Aorta (tissue), 5 donors: ENCODE measurements at regions not wholly inside any gene's neighbourhood (a gene's known extent, or its start where the extent isn't known, plus 50 kb on each side); places are given as distances from the start of the nearest gene placed in this dataset.

Experiments used
- ATAC-seq: fragments of 200-7000 bp; cut with Tn5 transposase; one replicate; pipeline ENCODE4 v1.9.1; 2022; ENCODE audit warnings: moderate library complexity; ENCODE audit not compliant: low FRiP score
- DNase-seq, 2 donors: peaks; one replicate each; pipeline ENCODE4 v3.0.0-alpha.2; 2020
- H3K27ac ChIP-seq, 2 donors: one replicate each; pipeline ENCODE4 v1.5.1; 2013; ENCODE audit warnings: low read length in 2 of 2, mild to moderate bottlenecking in 2 of 2, moderate library complexity in 2 of 2, control low read depth in 1 of 2, inconsistent platforms in 1 of 2, low read depth in 1 of 2
- H3K27me3 ChIP-seq, 2 donors: one replicate each; pipeline ENCODE4 v1.6.1; 2013; ENCODE audit warnings: control low read depth in 1 of 2, low read length in 1 of 2, mild to moderate bottlenecking in 1 of 2, moderate library complexity in 1 of 2; ENCODE audit not compliant: insufficient read depth in 2 of 2, control insufficient read depth in 1 of 2
- H3K36me3 ChIP-seq, 2 donors: one replicate each; pipeline ENCODE4 v1.6.1; 2013; ENCODE audit warnings: control low read depth in 1 of 2, low read length in 1 of 2, mild to moderate bottlenecking in 1 of 2; ENCODE audit not compliant: insufficient read depth in 2 of 2, control insufficient read depth in 1 of 2
- H3K4me1 ChIP-seq, 2 donors: one replicate each; pipeline ENCODE4 v1.6.1; 2013; ENCODE audit warnings: low read length in 2 of 2, control low read depth in 1 of 2, mild to moderate bottlenecking in 1 of 2, moderate library complexity in 1 of 2; ENCODE audit not compliant: insufficient read depth in 2 of 2, control insufficient read depth in 1 of 2
- H3K4me3 ChIP-seq, 2 donors: one replicate each; pipeline ENCODE4 v1.5.1; 2013; ENCODE audit warnings: low read length in 2 of 2, control low read depth in 1 of 2, mild to moderate bottlenecking in 1 of 2
- H3K9me3 ChIP-seq: one replicate; pipeline ENCODE4 v1.6.1; 2013; ENCODE audit warnings: mild to moderate bottlenecking, low read length; ENCODE audit not compliant: control insufficient read depth
- WGBS, 2 donors: extraction: QIAGEN DNeasy Blood & Tissue Kit; methylation state at CpG; one replicate each; pipeline ENCODE4 v1.1.7; 2013; 5-methylcytosine and 5-hydroxymethylcytosine counted together
- intact Hi-C, 2 donors: fragments of 100-400 bp; cut with DNase I; formaldehyde crosslinking; loops; one replicate each; pipeline versions ENCODE4 v1.14.2 to v1.15.0; 2022
- donor health status: healthy with polysubstance abuse.
- donor health status: Bipolar disorder and iron deficiency.
- donor health status: DM: no; HTN: no; CAD: no.
- donor health status: DM: no; HTN: no; CAD: no.
- donor health status: DM: yes; HTN: yes; CAD: no.

DNA sequence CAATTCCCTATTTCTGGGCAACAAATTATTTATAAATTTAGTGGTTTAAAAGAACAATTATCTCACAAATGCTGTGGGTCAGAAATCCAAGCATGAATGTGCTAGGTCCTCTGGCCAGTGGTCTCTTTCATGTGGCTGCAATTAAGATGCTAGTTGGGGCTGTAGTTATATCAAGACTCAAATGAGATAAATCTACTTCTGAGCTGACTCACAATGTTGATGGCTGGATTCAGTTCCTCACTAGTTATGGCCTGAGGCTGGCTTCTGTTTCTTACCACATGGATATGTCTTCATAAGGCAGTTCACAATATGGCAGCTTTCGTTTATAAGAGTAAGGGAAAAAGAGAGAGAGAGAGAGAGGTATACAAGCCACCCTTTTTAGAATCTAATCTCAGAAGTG is 717.0 kb downstream of the PRELID2 start:
- H3K4me1 ChIP-seq = no peaks in the 10 kb centered on the region
- ATAC-seq (no peak), DNase-seq (no peak)
- intact Hi-C loops = no loop called here
- H3K4me3 ChIP-seq = no peak overlapping the region
- no peaks in the 10 kb centered on the region for H3K27me3 ChIP-seq
- H3K9me3 ChIP-seq = no peaks in the 10 kb centered on the region
- WGBS, 2 donors = 79 to 86% methylated on average over 1 of the region's 1 CpG
- no peak overlapping the region for H3K27ac ChIP-seq
- no peaks in the 10 kb centered on the region for H3K36me3 ChIP-seq

DNA sequence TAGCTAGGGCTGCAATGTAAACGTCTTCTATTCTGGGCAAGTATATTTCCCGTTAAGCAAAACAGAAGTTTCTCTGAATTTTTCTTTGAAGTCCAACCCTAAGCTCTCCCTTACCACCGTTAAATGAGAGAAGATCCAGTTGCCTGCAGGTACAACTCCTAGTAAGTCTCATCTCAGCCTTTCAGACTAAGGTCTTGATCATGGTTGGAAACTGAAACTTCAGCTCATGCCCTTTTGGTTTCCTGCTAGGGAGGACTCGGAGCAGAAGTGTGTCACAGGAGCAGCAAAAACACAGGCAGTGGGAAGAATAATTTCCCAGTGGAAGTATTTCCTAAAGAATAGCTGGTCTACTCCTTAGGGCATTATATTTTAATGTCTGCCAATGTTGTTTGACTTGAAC is 717.9 kb downstream of the PRELID2 start:
- Histone ChIP-seq H3K27ac (no peak overlapping the region), H3K9me3 (no peaks in the 10 kb centered on the region), H3K4me3 (no peak overlapping the region), H3K27me3 (no peaks in the 10 kb centered on the region), H3K36me3 (no peaks in the 10 kb centered on the region), H3K4me1 (no peaks in the 10 kb centered on the region)
- no peak for ATAC-seq
- intact Hi-C loops = no loop called here
- 46 to 55% methylated on average over 4 of the region's 4 CpGs for WGBS, 2 donors
- DNase-seq = no peak

DNA sequence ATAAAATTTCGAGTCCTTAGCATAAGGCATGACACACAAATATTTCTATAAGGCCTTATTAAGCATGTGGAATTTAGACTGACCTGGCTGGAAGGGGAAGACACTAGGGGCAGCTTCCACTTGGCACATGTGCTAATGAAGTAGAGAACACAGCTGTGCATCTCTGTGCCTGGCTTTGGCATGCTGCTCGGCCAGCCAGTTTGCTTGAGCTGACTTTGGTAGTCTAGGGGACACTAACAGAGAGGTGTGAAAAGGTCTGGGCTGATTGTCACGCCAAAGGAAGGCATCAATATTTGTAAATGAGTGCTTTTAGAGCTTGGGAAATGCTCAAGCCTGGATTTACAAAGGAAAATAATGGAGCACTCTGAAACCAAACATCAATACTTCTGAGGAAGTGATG is 723.7 kb downstream of the PRELID2 start:
- DNase-seq (peak in 1 of 2 donors; percentile 27), ATAC-seq (no peak)
- 59 to 62% methylated on average over 3 of the region's 3 CpGs for WGBS, 2 donors
- Histone ChIP-seq H3K4me1 (no peaks in the 10 kb centered on the region), H3K36me3 (no peaks in the 10 kb centered on the region), H3K27ac (no peak overlapping the region), H3K27me3 (no peaks in the 10 kb centered on the region), H3K9me3 (no peaks in the 10 kb centered on the region), H3K4me3 (no peak overlapping the region)
- intact Hi-C loops = no loop called here

DNA sequence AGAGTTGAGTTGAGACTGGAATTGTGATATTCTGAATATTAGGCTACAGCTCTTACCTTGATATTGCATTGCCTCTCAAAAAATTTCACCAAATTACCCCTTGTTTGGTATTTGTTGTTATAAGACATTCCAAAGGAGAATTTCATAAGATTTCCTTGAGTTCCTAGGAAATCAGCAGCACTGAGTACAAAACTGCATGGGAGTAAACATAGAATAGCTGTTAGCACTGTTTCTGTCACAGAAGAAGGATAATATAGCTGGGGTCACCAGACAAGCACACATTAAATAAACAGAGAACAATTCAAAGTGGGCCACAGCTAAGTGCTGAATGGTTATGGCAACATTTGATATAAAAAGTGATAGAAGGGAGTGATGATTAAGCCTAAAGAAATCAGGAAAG is 724.3 kb downstream of the PRELID2 start:
- no peaks in the 10 kb centered on the region for H3K4me1 ChIP-seq
- no peaks in the 10 kb centered on the region for H3K9me3 ChIP-seq
- no peak for ATAC-seq
- no peaks in the 10 kb centered on the region for H3K27me3 ChIP-seq
- H3K27ac ChIP-seq = no peak overlapping the region
- intact Hi-C loops = no loop called here
- H3K36me3 ChIP-seq = no peaks in the 10 kb centered on the region
- no peak overlapping the region for H3K4me3 ChIP-seq
- no peak for DNase-seq

DNA sequence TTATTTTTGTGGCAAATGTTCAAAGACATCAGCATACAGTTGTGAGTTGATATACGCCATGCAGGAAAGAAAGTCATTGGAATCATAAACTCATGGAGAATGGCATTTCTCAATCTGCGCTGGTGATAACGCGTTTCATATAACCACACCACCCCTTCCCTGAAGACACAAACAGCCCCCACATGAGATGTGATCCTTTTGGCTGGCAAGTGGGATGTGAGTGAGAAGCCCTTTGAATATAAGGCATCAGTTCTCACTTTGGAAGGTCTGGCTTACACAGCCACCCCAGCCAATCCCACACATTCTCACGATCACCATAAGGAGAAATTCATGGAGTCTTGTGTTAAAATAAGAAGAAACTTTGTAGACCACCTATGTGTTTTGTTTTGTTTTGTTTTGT is 725.0 kb downstream of the PRELID2 start:
- intact Hi-C loops = no loop called here
- H3K27me3 ChIP-seq = no peaks in the 10 kb centered on the region
- H3K9me3 ChIP-seq = no peaks in the 10 kb centered on the region

DNA sequence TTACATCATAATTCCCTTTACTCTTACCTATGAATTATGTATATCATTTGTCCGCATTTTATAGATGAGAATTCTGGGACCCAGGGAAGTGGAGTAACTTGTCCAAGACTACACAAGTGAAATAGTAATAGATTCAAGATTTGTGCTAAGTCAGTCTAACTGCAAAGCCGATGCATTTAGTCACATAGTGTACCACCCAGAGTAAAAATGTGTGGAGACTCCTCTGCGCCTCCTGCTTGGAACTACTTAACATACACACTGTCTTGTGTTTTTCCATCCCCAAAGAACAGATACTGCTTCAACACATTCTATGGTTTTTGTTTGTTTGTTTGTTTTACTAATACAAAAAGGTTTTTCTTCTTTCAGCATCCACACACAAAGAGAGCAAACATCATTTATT is 729.8 kb downstream of the PRELID2 start:
- ATAC-seq = no peak
- Histone ChIP-seq H3K27ac (no peak overlapping the region), H3K4me1 (no peaks in the 10 kb centered on the region), H3K4me3 (no peak overlapping the region), H3K27me3 (no peaks in the 10 kb centered on the region), H3K9me3 (no peaks in the 10 kb centered on the region), H3K36me3 (no peaks in the 10 kb centered on the region)
- 90 to 96% methylated on average over 3 of the region's 3 CpGs for WGBS, 2 donors
- DNase-seq = no peak
- intact Hi-C loops = no loop called here

More for the DNA sequence above, 725.0 kb downstream of the PRELID2 start:
- Histone ChIP-seq H3K4me3 (no peak overlapping the region), H3K36me3 (no peaks in the 10 kb centered on the region), H3K27ac (no peak overlapping the region), H3K4me1 (no peaks in the 10 kb centered on the region)
- ATAC-seq (no peak), DNase-seq (no peak)
- WGBS, 2 donors = 83 to 90% methylated on average over 5 of the region's 5 CpGs

DNA sequence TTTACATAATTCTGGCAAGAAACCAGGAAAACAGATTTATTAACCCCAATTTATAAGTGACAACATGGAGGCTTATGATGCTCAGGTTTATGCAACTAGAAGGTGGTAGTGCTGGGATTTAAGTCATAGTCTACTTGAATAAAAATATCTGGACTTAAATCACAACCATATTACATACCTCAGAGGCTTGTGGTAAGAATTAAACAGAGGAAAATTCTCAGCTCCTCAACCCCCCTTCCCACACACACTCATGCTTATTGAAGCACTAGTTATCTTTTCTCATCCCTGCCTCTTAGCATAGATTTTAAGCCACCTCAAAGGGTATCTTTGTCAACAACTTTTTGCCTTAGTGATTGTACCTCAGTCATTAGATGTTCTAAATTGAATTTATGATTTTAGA is 731.0 kb downstream of the PRELID2 start:
- H3K4me1 ChIP-seq = no peaks in the 10 kb centered on the region

DNA sequence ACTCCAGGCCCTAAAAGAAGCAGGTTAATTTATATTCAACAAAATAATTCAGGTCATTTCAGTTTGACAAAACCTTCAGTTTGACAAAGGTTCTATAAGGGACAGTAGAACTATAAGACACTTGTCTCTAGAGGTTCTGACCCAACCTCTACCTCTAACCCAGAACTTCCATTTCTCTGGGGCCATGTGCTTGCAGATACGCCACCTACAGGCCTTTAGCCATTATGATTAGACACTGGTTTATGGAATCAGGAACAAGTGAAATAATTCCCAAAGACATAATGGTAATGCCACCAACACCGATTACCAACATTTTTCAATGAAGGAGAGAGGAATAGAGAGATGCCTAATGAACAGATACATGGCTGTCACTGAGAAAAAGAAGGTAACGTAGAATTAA is 733.9 kb downstream of the PRELID2 start:
- no peak overlapping the region for H3K4me3 ChIP-seq
- H3K36me3 ChIP-seq = no peaks in the 10 kb centered on the region
- ATAC-seq (no peak), DNase-seq (no peak)
- no peaks in the 10 kb centered on the region for H3K4me1 ChIP-seq
- H3K9me3 ChIP-seq = no peaks in the 10 kb centered on the region
- H3K27me3 ChIP-seq = no peaks in the 10 kb centered on the region
- WGBS, 2 donors = 82 to 89% methylated on average over 3 of the region's 3 CpGs
- intact Hi-C loops = no loop called here
- H3K27ac ChIP-seq = no peak overlapping the region

More for the DNA sequence above, 731.0 kb downstream of the PRELID2 start:
- H3K4me3 ChIP-seq = no peak overlapping the region
- H3K36me3 ChIP-seq = no peaks in the 10 kb centered on the region
- intact Hi-C loops = no loop called here
- ATAC-seq = no peak
- H3K9me3 ChIP-seq = no peaks in the 10 kb centered on the region
- no peak for DNase-seq
- no peak overlapping the region for H3K27ac ChIP-seq
- H3K27me3 ChIP-seq = no peaks in the 10 kb centered on the region

DNA sequence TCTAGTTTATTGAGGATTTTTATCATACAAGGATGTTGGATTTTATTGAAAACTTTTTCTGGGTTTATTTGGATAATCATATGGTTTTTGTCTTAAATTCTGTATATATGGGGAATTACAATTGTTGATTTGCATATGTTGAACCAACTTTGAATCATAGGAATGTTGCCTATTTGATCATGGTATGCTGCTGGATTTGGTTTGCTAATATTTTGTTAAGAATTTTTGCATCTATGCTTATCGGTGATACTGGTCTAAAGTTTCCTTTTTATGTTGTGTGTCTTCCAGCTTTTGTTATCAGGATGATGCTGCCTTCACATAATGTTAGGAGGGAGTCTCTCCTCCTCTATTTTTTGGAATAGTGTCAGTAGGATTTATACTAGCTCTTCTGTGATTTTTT is 745.0 kb downstream of the PRELID2 start:
- Histone ChIP-seq H3K27ac (no peak overlapping the region), H3K4me3 (no peak overlapping the region), H3K27me3 (no peaks in the 10 kb centered on the region), H3K36me3 (no peaks in the 10 kb centered on the region), H3K4me1 (no peaks in the 10 kb centered on the region), H3K9me3 (no peaks in the 10 kb centered on the region)
- intact Hi-C loops = no loop called here
- ATAC-seq (no peak), DNase-seq (no peak)
- WGBS, 2 donors = 82 to 90% methylated on average over 1 of the region's 1 CpG
